ENCODE measurements at regions not wholly inside any gene's neighbourhood (a gene's known extent, or its start where the extent isn't known, plus 50 kb on each side); places are given as distances from the start of the nearest gene placed in this dataset.
A peak's percentile ranks its signal among the peaks of the same experiment; 100 is the strongest.
"Not testable (repeated sequence)": the region's sequence is repeated elsewhere in the genome, so short reads cannot be mapped to it uniquely, and the experiment has no call there.

DNA sequence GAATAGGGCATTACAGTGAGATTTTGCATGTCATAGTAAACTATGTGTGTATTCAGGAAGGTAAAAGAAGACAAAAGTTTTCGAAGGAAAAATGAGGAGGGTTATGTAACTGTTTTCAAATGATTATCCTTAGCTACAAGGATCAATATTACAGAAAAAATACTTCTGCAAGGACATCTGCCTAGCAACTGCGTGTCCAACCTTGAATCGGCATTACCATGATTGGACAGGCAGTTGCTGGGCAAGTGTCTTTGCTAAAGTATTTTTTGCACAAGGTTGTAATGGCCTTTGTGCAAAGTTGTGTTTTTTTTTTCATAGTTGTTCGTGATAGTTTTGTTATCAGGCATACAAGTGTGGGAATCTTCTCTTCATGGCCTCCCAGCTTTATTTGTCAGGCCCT lies 136.8 kb downstream of the FASLG start:
- H4K8ac ChIP-seq (replicated peaks; ENCODE audit: insufficient read length, low read depth, low read length), result no peak overlapping the region
- H3K4ac ChIP-seq (ENCODE audit: low read depth, low read length), result no peak overlapping the region
- Mint-ChIP-seq H3K36me3 (ENCODE audit: insufficient read depth in 1 of 3, low read depth in 3 of 3) (no peaks in the 10 kb centered on the region; a peak in 1 of 7 replicates), H3K27me3 (ENCODE audit: low read depth) (no peaks in the 10 kb centered on the region), H3K4me1 (peaks cover 0 to 5% of the 10 kb centered on the region in 2 experiments; a peak in 2 of 4 replicates), H3K27ac (no peak overlapping the region), H3K9me3 (no peaks in the 10 kb centered on the region; a peak in 1 of 5 replicates), H3K4me3 (no peak overlapping the region)
- H4K5ac ChIP-seq (ENCODE audit: insufficient read length, low read depth, low read length), result no peak overlapping the region
- no peak overlapping the region for H3K27ac ChIP-seq (ENCODE audit: insufficient read length, low read depth, low read length)
- no peak overlapping the region for H2BK15ac ChIP-seq (ENCODE audit: low read depth, low read length)
- H3K4me1 ChIP-seq (ENCODE audit: insufficient read depth, low read length), result no peaks in the 10 kb centered on the region
- TF ChIP-seq CTCF (conservative IDR thresholded peaks at IDR 0.05), result no peak
- WGBS (ENCODE audit: extremely low coverage, insufficient read length, low lambda C conversion rate), result no CpG with 5 or more reads among the region's 4 CpGs
- no peak overlapping the region for H3K23ac ChIP-seq (ENCODE audit: insufficient read length, low read depth, low read length)
- H3K23me2 ChIP-seq (ENCODE audit: insufficient read length, low read depth, low read length, poor library complexity, severe bottlenecking), result no peaks in the 10 kb centered on the region
- H3K9me3 ChIP-seq (ENCODE audit: control insufficient read depth, low read depth, low read length), result no peaks in the 10 kb centered on the region
- H3K79me2 ChIP-seq (ENCODE audit: insufficient read depth, low read length), result no peaks in the 10 kb centered on the region
- no peak for DNase-seq
- no peak overlapping the region for H3K56ac ChIP-seq (ENCODE audit: insufficient read length, low read depth, low read length)
- H4K91ac ChIP-seq (ENCODE audit: insufficient read length, low read depth, low read length), result no peak overlapping the region
- H3K18ac ChIP-seq (ENCODE audit: insufficient read length, low read depth, low read length), result no peak overlapping the region
- no peaks in the 10 kb centered on the region for H3K27me3 ChIP-seq (ENCODE audit: insufficient read depth, low read length)
- H2BK12ac ChIP-seq (ENCODE audit: insufficient read length, low read depth, low read length), result no peak overlapping the region
- H2AFZ ChIP-seq (ENCODE audit: low read length), result no peak overlapping the region
- H3K9ac ChIP-seq (ENCODE audit: extremely low read depth, insufficient read length, low read length), result no peak overlapping the region
- no peak overlapping the region for H2BK5ac ChIP-seq (ENCODE audit: insufficient read length, low read length)
- H2BK20ac ChIP-seq (ENCODE audit: low read depth, low read length, poor library complexity, severe bottlenecking), result no peak overlapping the region
- H2BK120ac ChIP-seq (ENCODE audit: low read depth, low read length, poor library complexity, severe bottlenecking), result no peak overlapping the region
- H2AK5ac ChIP-seq (ENCODE audit: insufficient read length, low read length), result no peak overlapping the region
- no peak overlapping the region for H3K14ac ChIP-seq (ENCODE audit: insufficient read depth, low read length)
- no peak overlapping the region for H3T11ph ChIP-seq (ENCODE audit: low read length)
- H3K4me2 ChIP-seq (ENCODE audit: insufficient read depth, insufficient read length, low read length), result no peak overlapping the region
- H3K79me1 ChIP-seq (ENCODE audit: insufficient read depth, low read depth, low read length, poor library complexity, severe bottlenecking), result no peaks in the 10 kb centered on the region
- no peaks in the 10 kb centered on the region for H4K20me1 ChIP-seq (ENCODE audit: control insufficient read depth, insufficient read depth, insufficient read length)

- H3K9me3 ChIP-seq (ENCODE audit: control insufficient read depth, low read depth, low read length); H3K56ac ChIP-seq (ENCODE audit: insufficient read length, low read depth, low read length); H3K4ac ChIP-seq (ENCODE audit: low read depth, low read length); H3K27me3 Mint-ChIP-seq (ENCODE audit: low read depth); H3K27ac ChIP-seq (ENCODE audit: insufficient read length, low read depth, low read length); H2AFZ ChIP-seq (ENCODE audit: low read length); H2BK15ac ChIP-seq (ENCODE audit: low read depth, low read length); H3K4me1 Mint-ChIP-seq; H4K8ac ChIP-seq (replicated peaks; ENCODE audit: insufficient read length, low read depth, low read length); H3K36me3 Mint-ChIP-seq (ENCODE audit: insufficient read depth in 1 of 3, low read depth in 3 of 3); H3K9ac ChIP-seq (ENCODE audit: extremely low read depth, insufficient read length, low read length); H3K23me2 ChIP-seq (ENCODE audit: insufficient read length, low read depth, low read length, poor library complexity, severe bottlenecking); H3K79me2 ChIP-seq (ENCODE audit: insufficient read depth, low read length); H3K79me1 ChIP-seq (ENCODE audit: insufficient read depth, low read depth, low read length, poor library complexity, severe bottlenecking); H3K4me3 Mint-ChIP-seq; H2BK120ac ChIP-seq (ENCODE audit: low read depth, low read length, poor library complexity, severe bottlenecking); H3K23ac ChIP-seq (ENCODE audit: insufficient read length, low read depth, low read length); H4K91ac ChIP-seq (ENCODE audit: insufficient read length, low read depth, low read length); H3K4me1 ChIP-seq (ENCODE audit: insufficient read depth, low read length); H4K5ac ChIP-seq (ENCODE audit: insufficient read length, low read depth, low read length); H3K14ac ChIP-seq (ENCODE audit: insufficient read depth, low read length); H4K20me1 ChIP-seq (ENCODE audit: control insufficient read depth, insufficient read depth, insufficient read length); H2BK12ac ChIP-seq (ENCODE audit: insufficient read length, low read depth, low read length); H3T11ph ChIP-seq (ENCODE audit: low read length); DNase-seq; H2BK20ac ChIP-seq (ENCODE audit: low read depth, low read length, poor library complexity, severe bottlenecking); H2AK5ac ChIP-seq (ENCODE audit: insufficient read length, low read length); H2BK5ac ChIP-seq (ENCODE audit: insufficient read length, low read length); H3K18ac ChIP-seq (ENCODE audit: insufficient read length, low read depth, low read length); H3K4me2 ChIP-seq (ENCODE audit: insufficient read depth, insufficient read length, low read length); H3K27me3 ChIP-seq (ENCODE audit: insufficient read depth, low read length): not testable (repeated sequence)
- H3K27ac Mint-ChIP-seq, result peak overlapping the region in 2 of 3 experiments; percentile 23 to 35; a peak in 1 of 7 replicates
- H3K9me3 Mint-ChIP-seq, result peaks cover 14 to 19% of the 10 kb centered on the region in 2 experiments
- no CpG with 5 or more reads among the region's 9 CpGs for WGBS (ENCODE audit: extremely low coverage, insufficient read length, low lambda C conversion rate)
Observed at GRCh38 chr1:172799804-172800203, 140.9 kb downstream of the FASLG start.

Measured in H9 (cell line).